ENCODE measurements at regions not wholly inside any gene's neighbourhood (a gene's known extent, or its start where the extent isn't known, plus 50 kb on each side); places are given as distances from the start of the nearest gene placed in this dataset.

GRCh38 chr3:127374086-127375010 is 86.5 kb upstream of the PRR20G start:
- no peak for DNase-seq (ENCODE audit: low spot score)

DNA sequence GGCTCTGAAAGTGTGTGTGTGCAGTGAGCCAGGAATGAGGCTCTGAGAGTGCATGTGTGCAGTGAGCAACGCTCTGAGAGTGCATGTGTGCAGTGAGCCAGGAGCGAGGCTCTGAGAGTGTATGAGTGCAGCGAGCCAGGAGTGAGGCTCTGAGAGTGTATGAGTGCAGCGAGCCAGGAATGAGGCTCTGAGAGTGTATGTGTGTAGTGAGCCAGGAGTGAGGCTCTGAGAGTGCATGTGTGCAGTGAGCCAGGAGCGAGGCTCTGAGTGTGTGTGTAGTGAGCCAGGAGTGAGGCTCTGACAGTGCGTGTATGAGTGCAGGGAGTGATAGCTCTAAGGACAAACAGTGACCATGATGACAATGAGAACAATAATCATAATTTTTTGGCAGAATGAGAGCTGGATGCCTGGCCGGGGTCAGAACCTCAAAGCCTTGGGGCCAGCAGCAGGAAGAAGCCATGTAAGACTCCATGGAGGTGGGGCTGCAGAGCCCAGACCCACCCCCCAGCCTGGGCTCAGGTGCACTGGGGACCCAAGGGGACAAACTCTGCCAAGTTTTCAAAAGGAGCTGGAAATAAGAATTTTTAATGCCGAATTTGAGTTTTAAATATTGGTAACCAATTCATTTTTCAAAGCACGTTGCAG is 85.7 kb upstream of the PRR20G start:
- DNase-seq (ENCODE audit: low spot score) = no peak

DNA sequence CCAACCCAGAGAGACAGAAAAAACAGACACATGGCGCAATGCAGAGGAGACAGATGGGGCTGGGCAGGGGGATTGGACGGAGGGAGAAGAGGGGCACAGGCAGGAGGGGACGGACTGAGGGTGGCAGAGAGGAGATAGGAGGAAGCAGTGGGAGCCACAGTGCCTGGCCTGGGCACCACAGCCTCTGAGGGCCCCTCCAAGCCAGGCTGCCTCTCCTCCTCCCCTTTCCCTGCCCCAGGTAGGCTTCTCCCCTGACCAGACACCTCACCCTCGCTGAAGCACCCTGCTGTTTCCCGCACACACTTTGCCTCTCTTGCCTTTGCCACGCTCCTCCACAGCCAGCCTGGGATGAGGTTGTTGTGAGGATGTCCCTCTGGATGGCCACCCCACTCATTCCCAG is 84.0 kb upstream of the PRR20G start:
- DNase-seq (ENCODE audit: low spot score) = no peak

DNA sequence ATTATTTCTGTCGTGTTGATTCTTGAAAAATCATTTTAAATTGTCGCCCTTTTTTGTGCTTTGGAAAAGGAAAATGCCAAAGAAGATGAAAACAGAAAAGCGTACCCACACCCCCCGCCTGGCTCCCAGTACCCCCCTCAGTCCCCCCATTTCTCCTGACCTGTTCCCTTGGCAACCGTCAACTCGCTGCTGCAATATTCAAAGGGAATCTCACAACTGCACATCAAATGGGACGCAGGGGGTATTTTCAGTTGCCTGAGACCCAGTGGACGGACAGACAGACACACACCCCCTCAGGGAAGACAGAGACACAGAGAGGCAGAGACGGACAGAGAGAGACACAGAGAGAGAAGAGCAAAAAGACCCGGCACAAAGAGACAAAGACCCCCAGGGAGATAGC is 83.5 kb upstream of the PRR20G start:
- DNase-seq (ENCODE audit: low spot score) = no peak

- no peak for DNase-seq (ENCODE audit: low spot score)
Measured at GRCh38 chr3:127370906-127371305, 83.1 kb upstream of the PRR20G start.

DNA sequence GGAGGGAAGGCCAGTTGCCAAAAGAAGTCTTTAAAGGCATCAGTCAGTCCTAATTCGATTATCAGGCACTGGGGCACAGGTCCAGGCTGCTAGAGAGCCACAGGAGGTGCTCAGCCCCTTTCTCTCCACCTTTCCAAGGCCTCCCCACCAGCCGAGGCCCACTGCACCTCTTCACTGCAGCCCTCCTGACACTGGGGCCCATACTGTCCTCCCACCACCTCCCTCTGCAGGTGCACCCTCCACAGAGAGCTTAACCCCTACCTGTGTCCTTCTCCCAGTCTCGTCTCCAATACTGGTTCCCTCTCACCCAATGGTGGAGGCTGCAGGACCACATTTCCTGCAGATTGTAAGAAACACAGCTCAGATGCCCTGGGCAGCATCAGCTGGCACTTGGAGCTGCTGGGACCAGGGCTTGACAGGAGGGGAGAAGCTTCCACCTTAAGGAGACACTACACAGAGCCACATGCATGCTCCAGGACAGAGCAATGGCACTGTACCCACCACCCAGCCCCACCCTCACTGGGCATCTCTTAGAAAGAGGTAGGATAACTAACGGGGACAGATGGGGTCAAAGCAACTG is 81.6 kb upstream of the PRR20G start:
- no peak for DNase-seq (ENCODE audit: low spot score)

DNA sequence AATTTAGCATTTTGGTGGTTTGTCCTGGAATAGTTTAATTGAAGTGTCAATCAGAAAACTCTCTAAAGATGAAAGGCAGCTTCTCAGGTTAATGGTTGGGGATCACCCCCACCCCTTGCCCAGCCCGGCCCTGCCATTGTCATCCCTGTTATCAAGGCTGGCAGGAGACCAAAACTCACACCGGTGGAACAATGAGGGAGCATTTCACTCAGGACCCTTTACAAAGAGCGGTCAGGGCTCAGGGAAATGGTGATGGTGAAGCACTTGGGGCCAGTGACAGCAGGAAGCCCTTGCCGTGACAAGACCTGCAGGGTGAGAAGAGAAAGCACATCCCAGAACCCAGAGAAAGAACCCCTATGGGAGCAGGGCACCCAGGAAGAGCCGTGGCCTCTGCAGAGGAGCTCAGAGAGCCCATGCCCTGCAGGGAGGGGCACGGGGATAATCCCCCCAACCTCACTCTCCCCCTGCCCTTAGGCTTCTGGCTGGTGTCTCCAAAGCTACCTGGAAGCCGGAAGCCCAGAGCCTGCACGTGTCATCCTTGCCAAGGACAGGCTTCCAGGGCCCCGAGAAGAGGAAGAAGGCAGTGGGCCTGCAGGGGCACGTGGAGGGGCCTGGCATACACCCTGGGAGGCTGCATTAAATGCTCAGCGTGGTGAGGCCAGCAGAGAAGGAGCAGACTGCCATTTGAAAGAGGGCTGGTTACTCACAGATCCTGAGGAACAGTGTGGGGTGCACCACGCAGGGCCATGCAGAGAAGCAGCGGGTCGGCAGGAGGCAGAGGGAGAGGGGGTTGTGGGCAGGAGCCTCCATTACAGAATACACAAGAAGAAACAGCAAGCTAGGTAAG is 80.6 kb upstream of the PRR20G start:
- DNase-seq (ENCODE audit: low spot score) = no peak

DNA sequence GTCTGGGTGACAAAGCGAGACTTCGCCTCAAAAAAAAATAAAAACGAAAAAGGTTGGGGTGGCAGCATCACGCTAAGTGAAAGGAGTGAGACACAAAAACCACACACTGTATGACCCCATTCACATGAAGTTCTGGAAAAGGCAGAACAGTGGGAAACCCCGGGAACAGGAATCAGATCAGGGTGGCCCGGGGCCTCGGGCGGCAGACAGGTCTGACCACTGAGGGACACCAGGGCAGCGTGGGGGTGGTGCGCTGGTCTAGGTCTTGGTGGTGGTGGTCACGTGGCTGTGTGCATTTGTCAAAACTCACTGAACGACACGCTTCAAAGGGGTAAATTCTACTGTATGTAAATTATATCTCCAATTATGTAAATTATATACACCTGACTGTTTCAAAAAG is 79.7 kb upstream of the PRR20G start:
- DNase-seq (ENCODE audit: low spot score) = no peak

DNA sequence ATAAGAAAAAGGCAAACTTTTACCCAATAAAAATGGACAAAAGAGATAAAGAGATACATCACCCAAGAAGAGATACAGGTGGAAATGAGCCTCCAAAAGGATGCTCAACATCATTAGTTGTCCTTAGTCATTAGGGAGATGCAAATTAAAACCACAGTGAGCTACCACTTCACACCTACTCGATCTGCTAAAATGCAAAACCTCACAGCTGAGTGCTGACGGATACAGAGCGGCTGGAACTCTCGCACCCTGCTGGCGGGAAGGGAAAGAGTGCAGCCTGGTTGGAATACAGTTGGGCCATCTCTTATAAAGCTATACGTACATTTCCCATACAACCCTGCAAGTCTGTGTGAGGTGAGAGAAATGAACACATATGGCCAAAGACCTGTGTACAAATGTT is 78.5 kb upstream of the PRR20G start:
- DNase-seq (ENCODE audit: low spot score) = no peak

- no peak for DNase-seq (ENCODE audit: low spot score)
Measured at GRCh38 chr3:127365163-127365798, 77.4 kb upstream of the PRR20G start.

- DNase-seq (ENCODE audit: low spot score) = no peak
Measured at GRCh38 chr3:127363891-127364290, 76.0 kb upstream of the PRR20G start.

- DNase-seq (ENCODE audit: low spot score) = no peak
Measured at GRCh38 chr3:127363171-127363570, 75.3 kb upstream of the PRR20G start.

GRCh38 chr3:127360647-127361046 is 72.8 kb upstream of the PRR20G start:
- DNase-seq (ENCODE audit: low spot score) = no peak

GRCh38 chr3:127358641-127359040 is 70.8 kb upstream of the PRR20G start:
- no peak for DNase-seq (ENCODE audit: low spot score)

DNA sequence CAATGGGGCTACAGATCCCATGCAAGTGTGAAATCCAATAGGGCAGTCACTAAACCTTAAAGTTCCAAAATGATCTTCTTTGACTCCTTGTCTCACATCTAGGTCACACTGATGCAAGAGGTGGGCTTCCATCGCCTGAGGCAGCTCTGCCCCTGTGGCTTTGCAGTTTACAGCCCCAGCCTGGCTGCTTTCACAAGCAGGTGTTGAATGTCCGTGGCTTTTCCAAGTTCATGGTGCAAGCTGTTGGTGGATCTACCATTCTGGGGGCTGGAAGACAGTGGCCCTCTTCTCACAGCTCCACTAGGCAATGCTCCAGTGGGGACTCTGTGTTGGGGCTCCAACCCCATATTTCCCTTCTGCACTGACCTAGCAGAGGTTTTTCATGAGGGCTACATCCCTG is 68.5 kb upstream of the PRR20G start:
- DNase-seq (ENCODE audit: low spot score) = no peak

GRCh38 chr3:127354761-127355160 is 66.9 kb upstream of the PRR20G start:
- no peak for DNase-seq (ENCODE audit: low spot score)

- DNase-seq (ENCODE audit: low spot score) = no peak
Measured at GRCh38 chr3:127352612-127353011, 64.8 kb upstream of the PRR20G start.

DNA sequence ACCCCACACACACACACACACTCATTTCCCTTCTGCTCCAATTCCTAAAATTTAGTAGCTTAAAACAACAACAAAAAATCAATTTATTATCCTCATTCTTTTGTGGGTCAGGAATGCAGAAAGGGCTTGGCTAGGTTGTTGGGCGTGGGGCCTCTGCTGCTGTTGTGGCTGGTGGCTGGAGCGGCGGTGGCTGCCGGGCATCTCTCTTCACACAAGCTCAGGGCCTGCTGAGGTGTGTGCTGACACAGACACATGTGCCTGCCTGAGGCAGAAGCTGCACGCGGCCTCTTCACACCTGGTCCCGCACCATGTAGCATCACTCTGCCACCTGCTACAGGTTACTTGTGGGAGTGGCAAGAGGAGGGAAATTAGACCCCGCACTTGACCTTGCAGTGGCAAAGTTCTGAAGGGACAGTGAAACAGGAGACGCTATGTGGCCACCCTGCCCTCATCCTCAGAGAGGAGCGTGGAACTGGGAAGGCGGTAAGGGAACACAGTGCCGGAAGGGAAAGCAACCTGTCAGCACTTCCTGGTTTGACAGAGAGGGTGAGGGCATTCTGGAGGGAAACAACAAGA is 64.0 kb upstream of the PRR20G start:
- no peak for DNase-seq (ENCODE audit: low spot score)

DNA sequence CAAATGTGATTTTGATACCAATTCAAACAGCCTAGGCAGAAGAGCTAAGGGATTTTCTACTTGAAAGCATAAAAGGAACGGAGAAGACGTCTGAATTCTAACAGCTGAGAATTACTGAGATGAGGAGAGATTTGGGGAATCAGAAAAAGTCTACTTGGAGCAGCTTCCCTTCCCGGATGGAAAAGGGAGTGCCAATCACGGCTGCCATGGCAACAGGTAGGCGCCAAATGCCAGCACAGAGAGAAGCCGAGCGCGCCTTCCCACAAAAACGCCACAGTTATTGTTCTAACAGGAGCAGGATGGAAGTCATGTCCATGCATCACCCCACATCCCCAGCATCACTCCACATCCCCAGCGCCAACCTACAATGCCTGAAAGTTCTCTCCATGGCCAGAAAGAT is 63.5 kb upstream of the PRR20G start:
- no peak for DNase-seq (ENCODE audit: low spot score)

- no peak for DNase-seq (ENCODE audit: low spot score)
Measured at GRCh38 chr3:127350172-127351050, 62.6 kb upstream of the PRR20G start.

Measured in kidney capillary endothelial cell (primary cell).